Posterior vena cava (tissue), 2 donors: ENCODE measurements at regions not wholly inside any gene's neighbourhood (a gene's known extent, or its start where the extent isn't known, plus 50 kb on each side); places are given as distances from the start of the nearest gene placed in this dataset.

Source experiments
- DNase-seq: peaks from one replicate; pipeline ENCODE4 v3.0.0-alpha.2; 2020; ENCODE audit warnings: low spot score
- intact Hi-C, 2 donors: fragments of 100-400 bp; cut with DNase I; formaldehyde crosslinking; loops; one replicate each; pipeline versions ENCODE4 v1.14.1 to v1.14.2; 2022 to 2023
- donor health status: DM: yes; HTN: yes; CAD: no.
- donor health status: DM: yes; HTN: yes; CAD: no.

- DNase-seq, result no peak
- intact Hi-C loops, result no loop called here
Observed at GRCh38 chr11:56799691-56800210, 51.3 kb upstream of the OR9G4 start.
